SK-N-MC (cell line): ENCODE measurements at regions not wholly inside any gene's neighbourhood (a gene's known extent, or its start where the extent isn't known, plus 50 kb on each side); places are given as distances from the start of the nearest gene placed in this dataset.

Experiments
- EZH2 ChIP-seq: fragments of 200-600 bp; sonication (generic); IDR thresholded peaks from one replicate; pipeline ENCODE4 v1.6.1; 2017; ENCODE audit warnings: antibody characterized with exemption
- FOXP2 ChIP-seq: optimal IDR thresholded peaks from 2 replicates; pipeline ENCODE3; 2011; ENCODE audit warnings: mild to moderate bottlenecking, moderate library complexity; ENCODE audit not compliant: insufficient read depth; ENCODE audit errors: extremely low read length, control extremely low read depth
- POLR2AphosphoS5 ChIP-seq: IDR thresholded peaks from 2 replicates; pipeline ENCODE4 v1.6.1; 2012; ENCODE audit warnings: mild to moderate bottlenecking, low read depth, low read length, borderline replicate concordance

GRCh38 chr1:243957141-243957540 lies 93.9 kb upstream of the ZBTB18 start:
- TF ChIP-seq POLR2AphosphoS5 (no peak), EZH2 (no peak), FOXP2 (no peak)
